Fibroblast of skin of left quadriceps (primary cell): ENCODE measurements at regions not wholly inside any gene's neighbourhood (a gene's known extent, or its start where the extent isn't known, plus 50 kb on each side); places are given as distances from the start of the nearest gene placed in this dataset.
"Not testable (repeated sequence)": the region's sequence is repeated elsewhere in the genome, so short reads cannot be mapped to it uniquely, and the experiment has no call there.

Experiments used
- DNase-seq, 2 experiments: peaks; one replicate each; pipeline ENCODE4 v3.0.0-alpha.2; 2013; ENCODE audit warnings: low read depth in 2 of 2

- DNase-seq = no peak
Measured at GRCh38 chr9:113665064-113665463, 201.5 kb downstream of the RGS3 start.

DNA sequence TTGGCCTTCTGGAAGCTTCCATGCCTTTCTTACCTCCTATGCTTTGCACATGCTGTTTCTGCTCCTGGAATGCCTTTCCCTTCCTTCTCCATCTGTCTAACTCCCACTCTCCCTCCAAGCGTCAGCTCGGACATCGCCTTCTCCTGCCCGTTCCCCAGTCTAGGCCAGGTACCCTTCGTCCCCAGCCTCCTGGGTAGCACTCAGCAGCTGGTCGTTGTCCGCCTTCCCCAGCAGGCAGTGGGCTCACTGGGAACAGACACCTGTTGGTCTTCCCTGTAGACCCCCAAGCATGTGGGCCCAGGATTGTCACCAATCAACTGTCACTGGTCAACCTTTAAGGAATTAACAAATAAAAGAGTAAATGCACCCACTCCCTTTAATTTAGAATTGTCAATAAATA is 202.2 kb downstream of the RGS3 start:
- DNase-seq = no peak

DNA sequence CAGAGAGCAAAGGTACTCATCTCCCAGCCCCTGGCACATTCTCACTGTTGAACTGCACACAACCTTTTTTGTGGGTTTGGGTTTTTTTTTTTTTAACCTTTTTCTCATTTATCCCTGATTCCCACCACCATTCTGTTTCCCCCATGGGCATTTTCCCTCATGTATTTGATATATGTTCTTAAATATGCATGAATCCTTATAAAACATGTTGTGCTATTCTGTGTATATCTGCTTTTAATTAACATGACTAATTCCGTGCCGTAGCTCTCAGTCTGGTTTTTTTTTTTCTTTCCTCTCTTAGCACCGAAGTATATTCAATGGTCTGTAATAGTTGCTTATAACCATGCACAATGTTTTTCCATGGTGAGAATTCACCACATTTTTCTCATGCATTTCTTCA is 204.5 kb downstream of the RGS3 start:
- peak; percentile 76 to 80 for DNase-seq

- DNase-seq = peak; percentile 59 to 63
Measured at GRCh38 chr9:113669522-113670115, 206.1 kb downstream of the RGS3 start.

DNA sequence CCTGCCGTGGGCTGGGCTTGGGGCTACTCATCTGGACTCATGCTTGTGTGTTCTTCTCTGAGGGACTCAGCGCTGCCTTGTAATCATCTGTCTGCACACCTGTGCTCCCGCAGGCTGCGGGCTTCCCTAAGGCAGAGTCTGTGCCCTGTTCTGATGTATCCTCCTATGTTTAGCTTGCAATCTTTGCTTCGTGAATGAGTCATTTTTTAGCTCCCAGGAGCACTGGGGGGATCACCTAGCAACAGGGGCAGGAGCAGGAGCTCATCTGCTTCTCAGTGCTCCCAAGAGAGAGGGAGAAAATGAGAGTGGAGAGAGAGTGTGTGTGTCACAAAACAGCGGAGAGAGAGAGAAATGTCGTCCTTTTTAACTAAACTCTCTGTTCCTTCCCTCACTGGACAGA is 202.4 kb upstream of the ZNF618 start:
- DNase-seq = peak; percentile 54 to 56

DNA sequence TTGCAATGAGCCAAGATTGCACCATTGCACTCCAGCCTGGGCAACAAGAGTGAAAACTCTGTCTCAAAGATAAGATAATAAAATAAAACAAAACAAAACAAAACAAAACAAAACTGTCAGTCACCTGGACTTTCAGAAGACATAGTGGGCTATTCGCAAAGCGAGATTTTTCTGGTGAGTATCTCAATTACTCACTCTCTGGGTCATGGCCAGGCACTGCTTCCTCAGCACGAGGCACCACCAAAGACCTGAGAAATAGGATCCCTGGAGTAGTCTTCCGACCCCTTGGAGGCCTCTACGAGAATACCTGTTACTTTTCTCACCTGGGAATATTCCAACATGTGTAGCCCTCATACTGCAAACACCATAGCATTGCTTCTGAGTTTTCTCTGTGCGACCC is 201.7 kb upstream of the ZNF618 start:
- DNase-seq = no peak

DNA sequence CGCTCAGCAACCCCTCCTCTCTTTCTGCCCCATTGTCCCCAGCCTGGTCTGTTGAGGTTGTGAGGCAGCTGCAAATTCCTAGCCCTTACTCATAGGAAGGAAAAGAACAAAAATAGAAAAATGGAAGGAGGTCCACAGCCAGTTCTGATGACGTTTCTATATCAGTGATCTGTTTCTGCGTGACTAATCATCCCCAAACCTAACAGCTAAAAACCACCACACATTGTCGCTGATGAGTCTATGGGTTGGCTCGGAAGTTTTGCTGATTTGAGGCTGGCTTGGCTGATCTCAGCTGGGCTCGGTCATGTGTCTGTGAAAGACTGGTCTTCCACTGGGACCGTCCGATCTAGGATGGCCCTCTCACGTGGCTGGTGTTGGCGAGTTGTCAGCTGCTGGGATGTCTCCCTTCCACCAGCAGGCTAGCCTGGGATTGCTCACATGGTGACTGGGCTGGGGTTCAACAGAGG is 200.6 kb upstream of the ZNF618 start:
- peak; percentile 94 to 95 for DNase-seq

DNA sequence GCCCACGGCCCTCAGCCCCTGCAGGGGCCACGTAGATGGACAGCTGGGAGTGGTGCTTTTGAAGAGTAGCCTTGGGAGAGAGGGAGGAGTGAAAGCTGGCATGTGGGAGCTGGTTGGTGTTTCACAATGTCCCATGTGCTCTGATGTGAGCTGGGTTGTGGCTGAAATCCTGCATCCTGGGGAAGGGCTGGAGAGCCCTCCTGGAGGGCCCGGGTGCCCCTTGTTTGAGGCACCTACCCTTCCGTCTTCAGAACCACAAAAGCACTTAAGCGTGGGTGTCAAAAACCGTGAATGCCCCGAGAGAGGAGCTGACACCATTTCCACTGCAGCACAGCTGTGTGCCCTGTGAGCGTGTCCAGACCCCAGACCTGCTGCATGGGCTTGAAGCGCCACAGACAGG is 199.1 kb upstream of the ZNF618 start:
- no peak for DNase-seq

DNA sequence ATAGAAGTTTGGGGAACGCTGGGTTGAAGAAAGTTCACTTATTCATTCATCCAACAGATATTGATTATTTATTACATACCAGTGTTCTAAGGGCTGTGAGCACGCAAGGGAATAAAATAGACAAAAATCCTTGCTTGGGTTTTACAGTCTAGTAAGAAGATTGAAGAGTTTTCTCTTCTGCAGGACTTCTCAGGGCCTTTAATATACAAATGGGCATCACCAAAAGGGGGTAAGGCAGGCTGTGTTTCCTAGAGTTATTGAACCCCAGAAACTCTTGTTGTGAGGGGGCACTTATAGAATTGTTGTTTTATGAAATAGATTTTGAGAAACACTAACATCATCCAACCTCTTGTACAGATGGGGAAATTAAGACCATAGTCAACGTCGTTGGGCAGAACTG is 198.5 kb upstream of the ZNF618 start:
- no peak for DNase-seq

DNA sequence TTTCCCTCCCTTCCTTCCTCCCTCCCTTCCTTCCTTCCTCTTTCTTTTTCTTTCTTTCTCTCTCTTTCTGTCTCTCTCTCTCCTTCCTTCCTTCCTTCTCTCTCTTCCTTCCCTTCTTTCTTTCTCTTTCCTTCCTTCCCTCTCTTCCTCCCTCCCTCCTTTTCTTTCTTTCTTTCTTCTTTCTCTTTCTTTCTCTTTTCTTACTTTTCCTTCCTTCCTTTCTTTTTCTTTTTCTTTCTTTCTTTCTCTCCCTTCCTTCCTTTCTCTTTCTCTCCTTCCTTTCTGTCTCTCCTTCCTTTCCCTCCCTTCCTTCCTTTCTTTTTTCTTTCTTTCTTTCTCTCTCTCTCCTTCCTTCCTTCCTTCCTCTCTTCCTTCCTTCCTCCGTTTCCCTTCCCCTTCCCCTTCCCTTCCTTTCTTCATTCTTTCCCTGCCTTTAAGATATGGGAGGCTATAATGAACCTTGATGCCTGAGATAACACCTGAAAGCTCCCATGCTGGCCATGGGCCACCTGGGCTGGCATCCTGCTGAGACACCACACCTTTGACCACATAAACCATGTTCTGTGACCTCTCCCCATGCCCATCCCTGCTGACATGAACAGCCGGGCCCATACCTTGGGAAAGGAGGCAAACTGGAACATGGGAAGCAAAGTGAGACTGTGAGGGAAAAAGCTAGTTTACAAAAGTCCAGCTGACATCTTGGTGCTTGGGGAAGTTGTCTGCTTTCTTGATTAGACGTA is 197.8 kb upstream of the ZNF618 start:
- no peak for DNase-seq

DNA sequence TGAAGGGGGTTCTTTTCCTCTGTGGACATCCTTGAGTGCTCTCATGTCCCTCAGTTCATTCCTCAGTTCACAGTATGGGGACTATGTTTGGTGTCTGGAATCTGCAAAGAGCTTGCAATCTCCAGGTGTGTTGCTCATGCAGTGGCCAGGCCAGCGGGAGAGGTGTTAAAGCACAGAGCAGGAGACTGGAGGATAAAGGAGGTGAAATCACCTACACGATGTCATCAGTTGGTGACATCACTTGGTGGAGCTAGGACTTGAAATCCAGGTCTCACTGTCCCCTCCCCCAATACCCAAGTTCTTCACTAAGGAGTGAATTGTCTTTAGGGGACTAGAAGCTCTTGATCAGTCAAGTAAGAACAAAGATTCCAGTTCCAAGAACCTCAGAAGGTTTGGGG is 197.3 kb upstream of the ZNF618 start:
- DNase-seq = no peak

DNA sequence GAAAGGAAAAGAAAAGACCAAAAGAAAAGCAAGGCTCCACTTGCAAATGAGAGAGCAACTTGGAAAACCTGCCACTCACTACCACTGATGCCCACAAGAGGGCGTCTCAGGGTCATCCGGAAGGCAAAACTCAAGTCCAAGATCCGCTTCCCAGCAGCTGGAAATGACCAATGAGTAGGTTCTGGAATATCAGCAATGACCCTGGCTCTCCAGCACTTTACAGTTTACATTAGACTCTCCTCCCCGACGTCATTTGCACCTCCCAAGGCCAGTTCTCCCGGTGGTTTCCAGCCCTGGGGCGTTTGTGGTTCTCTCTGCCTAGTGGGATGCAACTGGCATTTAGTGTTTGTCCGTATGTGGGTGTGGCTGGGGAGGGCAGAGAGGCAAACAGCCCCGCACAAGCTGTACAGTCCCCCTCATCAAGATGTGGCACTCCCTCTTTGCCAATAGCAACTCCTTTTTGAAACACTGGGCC is 193.8 kb upstream of the ZNF618 start:
- no peak for DNase-seq

DNA sequence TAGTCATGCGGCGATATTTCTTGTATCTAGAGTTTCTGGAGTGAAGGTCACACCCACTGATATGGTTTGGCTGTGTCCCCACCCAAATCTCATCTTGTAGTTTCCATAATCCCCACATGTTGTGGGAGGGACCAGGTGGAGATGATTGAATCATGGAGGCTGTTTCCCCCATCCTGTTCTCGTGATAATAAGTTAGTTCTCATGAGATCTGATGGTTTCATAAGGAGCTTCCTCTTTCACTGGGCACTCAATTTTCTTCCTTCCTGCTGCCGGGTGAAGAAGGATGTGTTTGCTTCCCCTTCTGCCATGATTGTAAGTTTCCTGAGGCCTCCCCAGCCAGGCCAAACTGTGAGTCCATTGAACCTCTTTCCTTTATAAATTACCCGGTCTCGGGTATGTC is 190.5 kb upstream of the ZNF618 start:
- DNase-seq = not testable (repeated sequence)

DNA sequence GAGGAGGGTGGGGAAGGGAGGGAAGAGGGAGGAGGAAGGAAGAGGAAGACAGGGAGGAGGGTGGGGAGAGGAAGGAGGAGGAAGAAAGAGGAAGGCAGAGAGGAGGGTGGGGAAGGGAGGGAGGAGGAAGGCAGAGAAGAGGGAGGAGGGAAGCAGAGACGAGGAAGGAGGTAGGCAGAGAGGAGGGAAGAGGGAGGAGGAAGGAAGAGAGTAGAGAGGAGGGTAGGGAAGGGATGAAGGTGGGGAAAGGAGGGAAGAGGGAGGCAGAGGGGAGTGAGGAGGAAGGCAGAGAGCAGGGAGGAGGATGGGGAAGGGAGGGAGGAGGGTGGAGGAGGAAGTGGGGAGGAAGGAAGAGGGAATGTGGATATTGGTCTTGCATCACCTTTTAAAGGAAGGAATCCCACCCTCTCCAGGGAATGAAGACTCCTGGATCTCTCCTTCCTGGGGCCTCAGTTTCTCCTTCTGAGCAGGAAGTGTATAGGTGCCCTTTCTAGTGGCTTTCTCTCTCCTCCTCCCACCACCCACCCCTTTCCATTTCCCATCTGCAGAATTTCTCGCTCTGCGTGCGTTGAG is 188.9 kb upstream of the ZNF618 start:
- DNase-seq = no peak

GRCh38 chr9:113687680-113688371 is 188.3 kb upstream of the ZNF618 start:
- no peak for DNase-seq

GRCh38 chr9:113690055-113690740 is 185.9 kb upstream of the ZNF618 start:
- DNase-seq = no peak

DNA sequence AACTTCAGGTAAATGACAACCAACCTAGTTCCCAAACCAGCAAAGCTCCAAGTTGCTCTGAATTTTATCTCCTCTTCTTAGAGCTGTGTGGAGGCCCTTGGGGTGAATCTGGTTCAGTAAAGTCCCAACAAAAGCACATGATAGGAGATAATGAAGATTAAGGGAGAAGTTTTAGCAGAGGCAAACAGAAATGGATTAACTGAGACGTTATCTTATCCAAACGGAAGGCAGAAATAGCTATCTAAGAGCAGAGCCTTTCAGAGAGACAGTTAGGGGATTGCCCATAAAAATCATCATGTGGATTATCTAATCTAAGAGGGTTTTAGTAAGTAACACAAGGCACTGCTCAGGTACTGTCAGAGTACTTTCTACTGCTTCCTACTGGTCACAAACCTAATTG is 183.9 kb upstream of the ZNF618 start:
- DNase-seq = no peak

- no peak for DNase-seq
Measured at GRCh38 chr9:113694912-113695311, 181.2 kb upstream of the ZNF618 start.

- DNase-seq = no peak
Measured at GRCh38 chr9:113695440-113695851, 180.7 kb upstream of the ZNF618 start.

- no peak for DNase-seq
Measured at GRCh38 chr9:113695901-113696300, 180.2 kb upstream of the ZNF618 start.

GRCh38 chr9:113701774-113702755 is 174.0 kb upstream of the ZNF618 start:
- peak in 1 of 2 experiments; percentile 9 for DNase-seq
